Gastrocnemius medialis (tissue), 4 donors: ENCODE measurements at regions not wholly inside any gene's neighbourhood (a gene's known extent, or its start where the extent isn't known, plus 50 kb on each side); places are given as distances from the start of the nearest gene placed in this dataset.

Experiments used
- POLR2A ChIP-seq, 2 donors: fragments of 450-650 bp; IDR thresholded peaks; one replicate each; pipeline ENCODE4 v1.6.1; 2017; ENCODE audit warnings: antibody characterized with exemption in 2 of 2, mild to moderate bottlenecking in 2 of 2, moderate library complexity in 2 of 2
- TF ChIP-seq, protein P1 (sequence below), 5 experiments: fragments of 450-650 bp in 3 of 5; fragments of 200-600 bp in 2 of 5; sonication (generic) in 2 of 5; IDR thresholded peaks in 4 of 5; conservative IDR thresholded peaks in 1 of 5; 1 replicate in 4 of 5; 2 replicates in 1 of 5; pipeline ENCODE4 v1.5.1; 2016 to 2019; ENCODE audit warnings: antibody characterized with exemption in 5 of 5, mild to moderate bottlenecking in 3 of 5, moderate library complexity in 3 of 5

DNA sequence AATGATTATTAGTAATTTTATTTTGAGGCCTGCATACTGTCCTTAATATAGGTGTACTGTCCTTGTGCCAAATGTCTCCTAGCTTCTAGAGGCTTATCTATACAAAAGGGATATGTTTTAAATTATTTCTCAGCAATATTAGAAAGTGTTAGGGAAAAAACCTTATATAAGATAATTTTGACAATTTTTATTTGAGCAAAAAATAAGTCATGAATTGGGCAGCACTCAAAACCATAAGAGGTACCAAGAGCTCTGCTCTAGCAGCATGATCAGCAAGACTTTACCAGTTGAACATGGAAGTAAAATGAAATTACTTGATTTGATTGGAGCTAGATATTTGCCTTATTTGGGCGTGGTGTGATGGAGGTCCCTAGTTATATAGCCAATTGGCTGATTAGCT, 157.1 kb downstream of the PTBP2 start:
- no peak for TF ChIP-seq POLR2A (IDR thresholded peaks at IDR 0.05)
- TF ChIP-seq, protein P1, sequence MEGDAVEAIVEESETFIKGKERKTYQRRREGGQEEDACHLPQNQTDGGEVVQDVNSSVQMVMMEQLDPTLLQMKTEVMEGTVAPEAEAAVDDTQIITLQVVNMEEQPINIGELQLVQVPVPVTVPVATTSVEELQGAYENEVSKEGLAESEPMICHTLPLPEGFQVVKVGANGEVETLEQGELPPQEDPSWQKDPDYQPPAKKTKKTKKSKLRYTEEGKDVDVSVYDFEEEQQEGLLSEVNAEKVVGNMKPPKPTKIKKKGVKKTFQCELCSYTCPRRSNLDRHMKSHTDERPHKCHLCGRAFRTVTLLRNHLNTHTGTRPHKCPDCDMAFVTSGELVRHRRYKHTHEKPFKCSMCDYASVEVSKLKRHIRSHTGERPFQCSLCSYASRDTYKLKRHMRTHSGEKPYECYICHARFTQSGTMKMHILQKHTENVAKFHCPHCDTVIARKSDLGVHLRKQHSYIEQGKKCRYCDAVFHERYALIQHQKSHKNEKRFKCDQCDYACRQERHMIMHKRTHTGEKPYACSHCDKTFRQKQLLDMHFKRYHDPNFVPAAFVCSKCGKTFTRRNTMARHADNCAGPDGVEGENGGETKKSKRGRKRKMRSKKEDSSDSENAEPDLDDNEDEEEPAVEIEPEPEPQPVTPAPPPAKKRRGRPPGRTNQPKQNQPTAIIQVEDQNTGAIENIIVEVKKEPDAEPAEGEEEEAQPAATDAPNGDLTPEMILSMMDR (IDR thresholded peaks at IDR 0.05 in 4 of 5, conservative IDR thresholded peaks at IDR 0.05 in 1 of 5), result no peak
